Astrocyte (in vitro differentiated cells and primary cell): ENCODE measurements at regions not wholly inside any gene's neighbourhood (a gene's known extent, or its start where the extent isn't known, plus 50 kb on each side); places are given as distances from the start of the nearest gene placed in this dataset.

ENCODE experiments used
- DNase-seq: peaks from one replicate; pipeline ENCODE4 v3.0.0-alpha.2; 2010; ENCODE audit warnings: low read depth
- FAIRE-seq: peaks from 2 replicates; lab custom pipeline; 2011; peaks lifted over from hg19 to GRCh38; lab: Jason Lieb, UNC
- H2AFZ ChIP-seq: 2 replicates; pipeline ENCODE4 v1.6.0; 2012; ENCODE audit warnings: low read depth, low read length, inconsistent platforms
- H3K27ac ChIP-seq: 2 replicates; pipeline ENCODE4 v1.5.1; 2011; ENCODE audit warnings: low read depth, low read length, inconsistent platforms
- H3K27me3 ChIP-seq: 2 replicates; pipeline ENCODE4 v1.6.0; 2011; ENCODE audit warnings: low read length, inconsistent platforms; ENCODE audit not compliant: insufficient read depth
- H3K36me3 ChIP-seq: 2 replicates; pipeline ENCODE4 v1.5.1; 2011; ENCODE audit warnings: low read length, inconsistent platforms; ENCODE audit not compliant: insufficient read depth
- H3K4me1 ChIP-seq: 2 replicates; pipeline ENCODE4 v1.5.1; 2011; ENCODE audit warnings: low read length, inconsistent platforms; ENCODE audit not compliant: insufficient read depth
- H3K4me2 ChIP-seq: 2 replicates; pipeline ENCODE4 v1.6.0; 2012; ENCODE audit warnings: low read length, inconsistent platforms
- H3K4me3 ChIP-seq: 2 replicates; pipeline ENCODE4 v1.5.1; 2011; ENCODE audit warnings: low read depth, mild to moderate bottlenecking, low read length, inconsistent platforms; ENCODE audit not compliant: insufficient read depth
- H3K79me2 ChIP-seq: 2 replicates; pipeline ENCODE4 v1.6.0; 2012; ENCODE audit warnings: mild to moderate bottlenecking, low read length, inconsistent platforms; ENCODE audit not compliant: insufficient read depth
- H3K9ac ChIP-seq: 2 replicates; pipeline ENCODE4 v1.6.0; 2012; ENCODE audit warnings: mild to moderate bottlenecking, low read length, inconsistent platforms
- H3K9me3 ChIP-seq: 2 replicates; pipeline ENCODE4 v1.5.1; 2012; ENCODE audit warnings: low read depth, mild to moderate bottlenecking, low read length, inconsistent platforms; ENCODE audit not compliant: insufficient read depth
- H4K20me1 ChIP-seq: 2 replicates; pipeline ENCODE4 v1.6.0; 2012; ENCODE audit warnings: low read length, inconsistent platforms; ENCODE audit not compliant: insufficient read depth
- H3K27ac Mint-ChIP-seq: one replicate; pipeline ENCODE4 v1.8.0; 2021; ENCODE audit warnings: mild to moderate bottlenecking, mixed read lengths; ENCODE audit not compliant: unreplicated experiment
- H3K27me3 Mint-ChIP-seq: one replicate; pipeline ENCODE4 v1.8.0; 2021; ENCODE audit warnings: low read depth, mixed read lengths; ENCODE audit not compliant: unreplicated experiment
- H3K36me3 Mint-ChIP-seq: one replicate; pipeline ENCODE4 v1.8.0; 2021; ENCODE audit warnings: low read depth, mixed read lengths; ENCODE audit not compliant: unreplicated experiment
- H3K4me1 Mint-ChIP-seq: one replicate; pipeline ENCODE4 v1.8.0; 2021; ENCODE audit warnings: low read depth, mixed read lengths; ENCODE audit not compliant: unreplicated experiment
- H3K4me3 Mint-ChIP-seq: one replicate; pipeline ENCODE4 v1.8.0; 2021; ENCODE audit warnings: mild to moderate bottlenecking, moderate library complexity, mixed read lengths; ENCODE audit not compliant: unreplicated experiment
- H3K9me3 Mint-ChIP-seq: one replicate; pipeline ENCODE4 v1.8.0; 2021; ENCODE audit warnings: mild to moderate bottlenecking, mixed read lengths; ENCODE audit not compliant: unreplicated experiment
- CTCF ChIP-seq: IDR thresholded peaks from 2 replicates; pipeline ENCODE4 v1.5.1; 2011; ENCODE audit warnings: low read depth, mild to moderate bottlenecking, inconsistent platforms, low read length, moderate library complexity; ENCODE audit not compliant: insufficient read depth
- EZH2 ChIP-seq: IDR thresholded peaks from 2 replicates; pipeline ENCODE4 v1.6.1; 2012; ENCODE audit warnings: mild to moderate bottlenecking, low read length, inconsistent platforms; ENCODE audit not compliant: insufficient read depth

GRCh38 chr4:62344474-62344873 is 1144.3 kb downstream of the ADGRL3 start:
- no peaks in the 10 kb centered on the region for H3K36me3 Mint-ChIP-seq
- Histone ChIP-seq H3K4me3 (no peak overlapping the region), H3K4me1 (no peaks in the 10 kb centered on the region), H3K4me2 (no peak overlapping the region), H3K36me3 (no peaks in the 10 kb centered on the region), H3K79me2 (no peaks in the 10 kb centered on the region), H3K27ac (no peak overlapping the region), H4K20me1 (no peaks in the 10 kb centered on the region), H3K9me3 (no peaks in the 10 kb centered on the region), H3K27me3 (no peaks in the 10 kb centered on the region), H2AFZ (no peak overlapping the region), H3K9ac (no peak overlapping the region)
- TF ChIP-seq CTCF (no peak), EZH2 (no peak)
- DNase-seq, result no peak
- H3K27ac Mint-ChIP-seq, result no peak overlapping the region
- FAIRE-seq, result no peak
- H3K4me1 Mint-ChIP-seq, result no peaks in the 10 kb centered on the region
- no peak overlapping the region for H3K4me3 Mint-ChIP-seq
- H3K9me3 Mint-ChIP-seq, result peaks cover 2% of the 10 kb centered on the region
- no peaks in the 10 kb centered on the region for H3K27me3 Mint-ChIP-seq

GRCh38 chr4:62342346-62342745 is 1142.2 kb downstream of the ADGRL3 start:
- no peaks in the 10 kb centered on the region for H4K20me1 ChIP-seq
- H3K27ac ChIP-seq, result no peak overlapping the region
- no peak for FAIRE-seq
- no peak overlapping the region for H2AFZ ChIP-seq
- Mint-ChIP-seq H3K9me3 (peaks cover 2% of the 10 kb centered on the region), H3K36me3 (no peaks in the 10 kb centered on the region), H3K27me3 (no peaks in the 10 kb centered on the region), H3K4me1 (no peaks in the 10 kb centered on the region), H3K27ac (no peak overlapping the region), H3K4me3 (no peak overlapping the region)
- H3K27me3 ChIP-seq, result no peaks in the 10 kb centered on the region
- H3K36me3 ChIP-seq, result no peaks in the 10 kb centered on the region
- no peak overlapping the region for H3K4me2 ChIP-seq
- no peak overlapping the region for H3K4me3 ChIP-seq
- no peak for DNase-seq
- H3K4me1 ChIP-seq, result no peaks in the 10 kb centered on the region
- no peaks in the 10 kb centered on the region for H3K79me2 ChIP-seq
- H3K9ac ChIP-seq, result no peak overlapping the region
- TF ChIP-seq EZH2 (no peak), CTCF (no peak)
- no peaks in the 10 kb centered on the region for H3K9me3 ChIP-seq

GRCh38 chr4:62328526-62328925 is 1128.4 kb downstream of the ADGRL3 start:
- Histone ChIP-seq H3K9ac (no peak overlapping the region), H4K20me1 (no peaks in the 10 kb centered on the region), H3K36me3 (no peaks in the 10 kb centered on the region), H3K27me3 (no peaks in the 10 kb centered on the region), H3K79me2 (no peaks in the 10 kb centered on the region), H3K4me3 (no peak overlapping the region), H3K27ac (no peak overlapping the region), H2AFZ (no peak overlapping the region), H3K9me3 (no peaks in the 10 kb centered on the region), H3K4me2 (no peak overlapping the region), H3K4me1 (no peaks in the 10 kb centered on the region)
- no peaks in the 10 kb centered on the region for H3K27me3 Mint-ChIP-seq
- H3K9me3 Mint-ChIP-seq, result peaks cover 5% of the 10 kb centered on the region
- no peak for FAIRE-seq
- no peak overlapping the region for H3K27ac Mint-ChIP-seq
- H3K36me3 Mint-ChIP-seq, result no peaks in the 10 kb centered on the region
- DNase-seq, result no peak
- H3K4me1 Mint-ChIP-seq, result no peaks in the 10 kb centered on the region
- H3K4me3 Mint-ChIP-seq, result no peak overlapping the region
- no peak for TF ChIP-seq CTCF
